ENCODE measurements at regions not wholly inside any gene's neighbourhood (a gene's known extent, or its start where the extent isn't known, plus 50 kb on each side); places are given as distances from the start of the nearest gene placed in this dataset.

DNA sequence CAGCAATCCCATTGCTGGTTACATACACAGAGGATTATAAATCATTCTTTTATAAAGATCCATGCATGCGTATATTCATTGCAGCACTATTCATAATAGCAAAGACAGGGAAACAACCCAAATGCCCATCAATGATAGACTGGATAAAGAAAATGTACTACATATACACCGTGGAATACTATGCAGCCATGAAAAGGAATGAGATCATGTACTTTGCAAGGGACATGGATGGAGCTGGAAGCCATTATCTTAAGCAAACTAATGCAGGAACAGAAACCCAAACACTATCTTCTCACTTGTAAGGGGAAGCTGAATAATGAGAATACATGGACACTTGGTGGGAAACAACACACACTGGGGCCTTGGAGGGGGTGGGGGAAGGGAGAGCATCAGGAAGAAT, 529.7 kb downstream of the TBC1D32 start:
- Mint-ChIP-seq H3K9me3 (ENCODE audit: low read depth) (peaks cover 4% of the 10 kb centered on the region), H3K27ac (ENCODE audit: unreplicated experiment) (no peak overlapping the region), H3K4me1 (ENCODE audit: low read depth) (no peaks in the 10 kb centered on the region), H3K27me3 (ENCODE audit: low read depth) (no peaks in the 10 kb centered on the region), H3K4me3 (ENCODE audit: unreplicated experiment) (no peak overlapping the region), H3K36me3 (ENCODE audit: low read depth) (no peaks in the 10 kb centered on the region)
- TF ChIP-seq, protein P1, sequence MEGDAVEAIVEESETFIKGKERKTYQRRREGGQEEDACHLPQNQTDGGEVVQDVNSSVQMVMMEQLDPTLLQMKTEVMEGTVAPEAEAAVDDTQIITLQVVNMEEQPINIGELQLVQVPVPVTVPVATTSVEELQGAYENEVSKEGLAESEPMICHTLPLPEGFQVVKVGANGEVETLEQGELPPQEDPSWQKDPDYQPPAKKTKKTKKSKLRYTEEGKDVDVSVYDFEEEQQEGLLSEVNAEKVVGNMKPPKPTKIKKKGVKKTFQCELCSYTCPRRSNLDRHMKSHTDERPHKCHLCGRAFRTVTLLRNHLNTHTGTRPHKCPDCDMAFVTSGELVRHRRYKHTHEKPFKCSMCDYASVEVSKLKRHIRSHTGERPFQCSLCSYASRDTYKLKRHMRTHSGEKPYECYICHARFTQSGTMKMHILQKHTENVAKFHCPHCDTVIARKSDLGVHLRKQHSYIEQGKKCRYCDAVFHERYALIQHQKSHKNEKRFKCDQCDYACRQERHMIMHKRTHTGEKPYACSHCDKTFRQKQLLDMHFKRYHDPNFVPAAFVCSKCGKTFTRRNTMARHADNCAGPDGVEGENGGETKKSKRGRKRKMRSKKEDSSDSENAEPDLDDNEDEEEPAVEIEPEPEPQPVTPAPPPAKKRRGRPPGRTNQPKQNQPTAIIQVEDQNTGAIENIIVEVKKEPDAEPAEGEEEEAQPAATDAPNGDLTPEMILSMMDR (IDR thresholded peaks at IDR 0.05), result no peak
- no peak for DNase-seq (ENCODE audit: low spot score)

DNA sequence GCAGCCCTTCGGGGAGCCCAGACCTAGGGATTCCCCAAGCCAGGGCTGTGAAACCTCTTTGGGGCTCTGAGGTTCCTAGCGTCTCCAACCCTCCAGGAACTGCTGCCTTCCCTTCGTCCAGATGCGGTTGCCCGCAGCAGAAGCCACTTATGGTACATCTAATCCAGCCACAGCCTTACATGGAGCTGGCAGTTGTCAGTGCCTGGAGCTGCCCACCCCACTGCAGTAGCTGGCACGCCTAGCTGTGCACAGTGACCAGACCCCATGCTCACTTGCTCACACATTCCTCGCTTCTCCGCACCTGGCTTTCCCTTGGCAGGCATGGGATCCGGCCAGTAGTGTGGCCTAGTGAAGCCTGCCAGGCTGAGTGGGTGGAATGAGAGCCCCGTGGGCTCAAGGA, 547.6 kb downstream of the TBC1D32 start:
- TF ChIP-seq, protein P1 (IDR thresholded peaks at IDR 0.05), result no peak
- Mint-ChIP-seq H3K9me3 (ENCODE audit: low read depth) (no peaks in the 10 kb centered on the region), H3K4me1 (ENCODE audit: low read depth) (no peaks in the 10 kb centered on the region), H3K36me3 (ENCODE audit: low read depth) (no peaks in the 10 kb centered on the region), H3K27ac (ENCODE audit: unreplicated experiment) (no peak overlapping the region), H3K27me3 (ENCODE audit: low read depth) (no peaks in the 10 kb centered on the region), H3K4me3 (ENCODE audit: unreplicated experiment) (no peak overlapping the region)
- no peak for DNase-seq (ENCODE audit: low spot score)

DNA sequence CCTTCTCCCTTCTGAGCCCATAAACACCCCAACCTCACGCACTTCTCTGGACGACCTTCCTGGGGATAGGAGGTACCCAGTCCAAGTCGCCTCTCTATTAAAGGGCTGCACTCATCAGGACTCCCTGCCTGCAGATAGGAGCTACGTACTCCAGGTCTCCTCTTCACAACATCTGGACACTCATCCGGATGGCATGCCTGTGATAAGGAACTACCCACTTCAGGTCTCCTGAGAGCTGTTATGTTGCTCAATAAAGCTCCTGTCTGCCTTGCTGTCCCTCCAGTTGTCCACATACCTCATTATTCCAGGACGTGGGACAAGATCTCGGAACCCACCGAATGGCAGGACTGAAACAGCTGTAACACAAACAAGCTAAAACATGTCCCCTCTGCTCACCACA, 548.0 kb downstream of the TBC1D32 start:
- Mint-ChIP-seq H3K36me3 (ENCODE audit: low read depth) (no peaks in the 10 kb centered on the region), H3K9me3 (ENCODE audit: low read depth) (no peaks in the 10 kb centered on the region)
- TF ChIP-seq, protein P1 (IDR thresholded peaks at IDR 0.05), result no peak

GRCh38 chr6:120785459-120786086, 548.7 kb downstream of the TBC1D32 start:
- Mint-ChIP-seq H3K36me3 (ENCODE audit: low read depth) (no peaks in the 10 kb centered on the region), H3K27ac (ENCODE audit: unreplicated experiment) (no peak overlapping the region), H3K27me3 (ENCODE audit: low read depth) (no peaks in the 10 kb centered on the region), H3K4me1 (ENCODE audit: low read depth) (no peaks in the 10 kb centered on the region), H3K4me3 (ENCODE audit: unreplicated experiment) (no peak overlapping the region), H3K9me3 (ENCODE audit: low read depth) (no peaks in the 10 kb centered on the region)
- DNase-seq (ENCODE audit: low spot score), result no peak
- TF ChIP-seq, protein P1 (IDR thresholded peaks at IDR 0.05), result no peak

More for the DNA sequence above, 548.0 kb downstream of the TBC1D32 start:
- no peak for DNase-seq (ENCODE audit: low spot score)
- Mint-ChIP-seq H3K4me3 (ENCODE audit: unreplicated experiment) (no peak overlapping the region), H3K27ac (ENCODE audit: unreplicated experiment) (no peak overlapping the region), H3K4me1 (ENCODE audit: low read depth) (no peaks in the 10 kb centered on the region), H3K27me3 (ENCODE audit: low read depth) (no peaks in the 10 kb centered on the region)

GRCh38 chr6:120779441-120779840, 554.8 kb downstream of the TBC1D32 start:
- peak; percentile 59 for DNase-seq (ENCODE audit: low spot score)
- H3K27ac Mint-ChIP-seq (ENCODE audit: unreplicated experiment), result no peak overlapping the region
- peaks cover 9% of the 10 kb centered on the region for H3K9me3 Mint-ChIP-seq (ENCODE audit: low read depth)
- H3K4me1 Mint-ChIP-seq (ENCODE audit: low read depth), result no peaks in the 10 kb centered on the region
- H3K36me3 Mint-ChIP-seq (ENCODE audit: low read depth), result no peaks in the 10 kb centered on the region
- no peaks in the 10 kb centered on the region for H3K27me3 Mint-ChIP-seq (ENCODE audit: low read depth)
- no peak overlapping the region for H3K4me3 Mint-ChIP-seq (ENCODE audit: unreplicated experiment)
- TF ChIP-seq, protein P1 (IDR thresholded peaks at IDR 0.05), result no peak

All from chondrocyte (in vitro differentiated cells).